Gastrocnemius medialis (tissue), 4 donors: ENCODE measurements at regions not wholly inside any gene's neighbourhood (a gene's known extent, or its start where the extent isn't known, plus 50 kb on each side); places are given as distances from the start of the nearest gene placed in this dataset.

Experiments
- CTCF ChIP-seq, 5 experiments: fragments of 450-650 bp in 3 of 5; fragments of 200-600 bp in 2 of 5; sonication (generic) in 2 of 5; IDR thresholded peaks in 4 of 5; conservative IDR thresholded peaks in 1 of 5; 1 replicate in 4 of 5; 2 replicates in 1 of 5; pipeline ENCODE4 v1.5.1; 2016 to 2019; ENCODE audit warnings: antibody characterized with exemption in 5 of 5, mild to moderate bottlenecking in 3 of 5, moderate library complexity in 3 of 5
- POLR2A ChIP-seq, 2 donors: fragments of 450-650 bp; IDR thresholded peaks; one replicate each; pipeline ENCODE4 v1.6.1; 2017; ENCODE audit warnings: antibody characterized with exemption in 2 of 2, mild to moderate bottlenecking in 2 of 2, moderate library complexity in 2 of 2

GRCh38 chr20:51144476-51144875 lies 121.6 kb upstream of the KCNG1 start:
- TF ChIP-seq CTCF (IDR thresholded peaks at IDR 0.05 in 4 of 5, conservative IDR thresholded peaks at IDR 0.05 in 1 of 5) (no peak), POLR2A (IDR thresholded peaks at IDR 0.05) (no peak)
